Activated CD4-positive, alpha-beta T cell treated with anti-CD3 and anti-CD28 coated beads for 36 hours (primary cell): ENCODE measurements at regions not wholly inside any gene's neighbourhood (a gene's known extent, or its start where the extent isn't known, plus 50 kb on each side); places are given as distances from the start of the nearest gene placed in this dataset.
A peak's percentile ranks its signal among the peaks of the same experiment; 100 is the strongest.

ENCODE experiments used
- ATAC-seq: fragments of 200-7000 bp; cut with Tn5 transposase; one replicate; pipeline ENCODE4 v1.10.0; 2021; ENCODE audit warnings: mild to moderate bottlenecking, moderate library complexity
- CTCF ChIA-PET: fragments of 350-600 bp; sonication (Branson Sonifier 250); formaldehyde crosslinking; loops from one replicate; lab custom pipeline; 2021; ENCODE audit warnings: antibody characterized with exemption; lab: Charles Lee
- POLR2A ChIA-PET: fragments of 350-600 bp; sonication (Branson Sonifier 250); formaldehyde crosslinking; loops from one replicate; lab custom pipeline; 2021; ENCODE audit warnings: antibody characterized with exemption, inconsistent platforms; lab: Charles Lee
- DNase-seq: peaks from one replicate; pipeline ENCODE4 v3.0.0-alpha.2; 2020
- H3K27ac Mint-ChIP-seq: one replicate; pipeline ENCODE4 v1.8.0; 2021; ENCODE audit warnings: mixed read lengths
- H3K27me3 Mint-ChIP-seq: one replicate; pipeline ENCODE4 v1.8.0; 2021; ENCODE audit warnings: mixed read lengths
- H3K36me3 Mint-ChIP-seq: one replicate; pipeline ENCODE4 v1.8.0; 2021; ENCODE audit warnings: low read depth, mixed read lengths
- H3K4me1 Mint-ChIP-seq: one replicate; pipeline ENCODE4 v1.8.0; 2021; ENCODE audit warnings: mixed read lengths
- H3K4me3 Mint-ChIP-seq: one replicate; pipeline ENCODE4 v1.8.0; 2021; ENCODE audit warnings: mild to moderate bottlenecking, moderate library complexity, mixed read lengths
- H3K9me3 Mint-ChIP-seq: one replicate; pipeline ENCODE4 v1.8.0; 2021; ENCODE audit warnings: low read depth, mixed read lengths
- intact Hi-C, 2 experiments: fragments of 100-400 bp; cut with DNase I in 1 of 2; cut with micrococcal nuclease in 1 of 2; formaldehyde crosslinking; loops; one replicate each; pipeline versions ENCODE4 v1.14.2 to v1.15.1; 2022 to 2024; cut with DNase I, micrococcal nuclease

GRCh38 chr3:4897765-4898453, 81.3 kb upstream of the BHLHE40 start:
- no peaks in the 10 kb centered on the region for H3K36me3 Mint-ChIP-seq
- peaks cover 4% of the 10 kb centered on the region for H3K9me3 Mint-ChIP-seq
- intact Hi-C loops = loop anchor here (1.0 to 2.0 kb wide), 3 partner anchors 9 to 81 kb away; partner anchors contain the start of gene BHLHE40 (in 1 of the 2)
- ATAC-seq (no peak), DNase-seq (no peak)
- ChIA-PET POLR2A (no interaction called here), CTCF (interaction anchor here (0.6 to 2.1 kb wide), 4 partner anchors 10 to 186 kb away, joined by 3 to 4 read pairs (median 3); no protein-coding TSS in a partner anchor)
- peaks cover 2% of the 10 kb centered on the region for H3K27me3 Mint-ChIP-seq
- H3K27ac Mint-ChIP-seq = peak overlapping the region; percentile 34
- no peak overlapping the region for H3K4me3 Mint-ChIP-seq
- peaks cover 42% of the 10 kb centered on the region for H3K4me1 Mint-ChIP-seq

GRCh38 chr3:4898454-4899313, 80.6 kb upstream of the BHLHE40 start:
- intact Hi-C loops = loop anchor here (1.0 to 2.0 kb wide), 3 partner anchors 9 to 80 kb away; partner anchors contain the start of gene BHLHE40 (in 1 of the 2)
- no peaks in the 10 kb centered on the region for H3K27me3 Mint-ChIP-seq
- peak overlapping the region; percentile 34 for H3K27ac Mint-ChIP-seq
- no peaks in the 10 kb centered on the region for H3K36me3 Mint-ChIP-seq
- POLR2A ChIA-PET = no interaction called here
- peak overlapping the region; percentile 15 for H3K4me3 Mint-ChIP-seq
- ATAC-seq = peak; percentile 80
- CTCF ChIA-PET = interaction anchor here (0.7 to 2.1 kb wide), 5 partner anchors 10 to 187 kb away, joined by 3 to 4 read pairs (median 3); no protein-coding TSS in a partner anchor
- DNase-seq = no peak
- H3K9me3 Mint-ChIP-seq = peaks cover 4% of the 10 kb centered on the region
- H3K4me1 Mint-ChIP-seq = peaks cover 47% of the 10 kb centered on the region

- ATAC-seq = peak; percentile 19
- Mint-ChIP-seq H3K4me1 (peaks cover 55% of the 10 kb centered on the region), H3K36me3 (no peaks in the 10 kb centered on the region), H3K4me3 (no peak overlapping the region), H3K9me3 (peaks cover 4% of the 10 kb centered on the region), H3K27me3 (no peaks in the 10 kb centered on the region), H3K27ac (peak overlapping the region; percentile 8)
- intact Hi-C loops = loop anchor here in 1 of 2 experiments (2.0 kb wide), 2 partner anchors 49 to 79 kb away; partner anchors contain the start of gene BHLHE40
- POLR2A ChIA-PET = no interaction called here
- CTCF ChIA-PET = interaction anchor here (0.6 kb wide), 1 partner anchor 168 kb away, joined by 3 read pairs; no protein-coding TSS in a partner anchor
- no peak for DNase-seq
These were observed 79.5 kb upstream of the BHLHE40 start for GRCh38 chr3:4899710-4900109.

- POLR2A ChIA-PET = no interaction called here
- ATAC-seq (no peak), DNase-seq (no peak)
- Mint-ChIP-seq H3K4me3 (no peak overlapping the region), H3K27ac (peak overlapping the region; percentile 8), H3K36me3 (no peaks in the 10 kb centered on the region), H3K9me3 (peaks cover 4% of the 10 kb centered on the region), H3K27me3 (no peaks in the 10 kb centered on the region), H3K4me1 (peaks cover 61% of the 10 kb centered on the region)
- CTCF ChIA-PET = no interaction called here
- intact Hi-C loops = no loop called here
These were observed 78.9 kb upstream of the BHLHE40 start for GRCh38 chr3:4900298-4900697.

- H3K4me1 Mint-ChIP-seq = peaks cover 81% of the 10 kb centered on the region
- no peaks in the 10 kb centered on the region for H3K36me3 Mint-ChIP-seq
- ATAC-seq (no peak), DNase-seq (no peak)
- intact Hi-C loops = loop anchor here (5.0 kb wide), 3 partner anchors 73 to 287 kb away; no protein-coding TSS in a partner anchor
- H3K4me3 Mint-ChIP-seq = no peak overlapping the region
- H3K27ac Mint-ChIP-seq = no peak overlapping the region
- ChIA-PET CTCF (interaction anchor here (0.6 to 2.2 kb wide), 8 partner anchors 38 to 547 kb away, joined by 3 to 21 read pairs (median 4); partner anchors contain the start of gene BHLHE40), POLR2A (interaction anchor here (0.5 to 0.6 kb wide), 3 partner anchors 83 to 194 kb away, joined by 3 to 5 read pairs (median 3); no protein-coding TSS in a partner anchor)
- no peaks in the 10 kb centered on the region for H3K27me3 Mint-ChIP-seq
- H3K9me3 Mint-ChIP-seq = peaks cover 4% of the 10 kb centered on the region
These were observed 74.2 kb upstream of the BHLHE40 start for GRCh38 chr3:4904811-4905695.

- Mint-ChIP-seq H3K27ac (peak overlapping the region; percentile 53), H3K4me1 (peaks cover 75% of the 10 kb centered on the region)
These were observed 73.1 kb upstream of the BHLHE40 start for GRCh38 chr3:4906107-4906621.

GRCh38 chr3:4907050-4907449, 72.2 kb upstream of the BHLHE40 start:
- H3K9me3 Mint-ChIP-seq = peaks cover under 1% of the 10 kb centered on the region
- ChIA-PET CTCF (interaction anchor here (0.6 to 1.0 kb wide), 4 partner anchors 17 to 85 kb away, joined by 3 to 4 read pairs (median 3); no protein-coding TSS in a partner anchor), POLR2A (interaction anchor here (0.7 to 2.0 kb wide), 2 partner anchors 72 to 74 kb away, joined by 3 to 9 read pairs; partner anchors contain the start of gene BHLHE40)
- no peak overlapping the region for H3K4me3 Mint-ChIP-seq
- intact Hi-C loops = loop anchor here (5.0 kb wide), 3 partner anchors 75 to 285 kb away; no protein-coding TSS in a partner anchor
- no peak for DNase-seq
- no peaks in the 10 kb centered on the region for H3K27me3 Mint-ChIP-seq
- H3K4me1 Mint-ChIP-seq = peaks cover 69% of the 10 kb centered on the region
- no peak overlapping the region for H3K27ac Mint-ChIP-seq
- no peak for ATAC-seq
- no peaks in the 10 kb centered on the region for H3K36me3 Mint-ChIP-seq

More at GRCh38 chr3:4906107-4906621, 73.1 kb upstream of the BHLHE40 start:
- peak; percentile 54 for DNase-seq
- Mint-ChIP-seq H3K36me3 (no peaks in the 10 kb centered on the region), H3K27me3 (no peaks in the 10 kb centered on the region), H3K4me3 (no peak overlapping the region), H3K9me3 (peaks cover 4% of the 10 kb centered on the region)
- ChIA-PET CTCF (interaction anchor here (0.7 to 2.2 kb wide), 7 partner anchors 25 to 195 kb away, joined by 3 to 21 read pairs (median 5); partner anchors contain the start of gene BHLHE40), POLR2A (interaction anchor here (0.6 to 0.8 kb wide), 2 partner anchors 56 to 59 kb away, joined by 4 to 6 read pairs; no protein-coding TSS in a partner anchor)
- intact Hi-C loops = loop anchor here (5.0 kb wide), 3 partner anchors 74 to 286 kb away; no protein-coding TSS in a partner anchor
- peak; percentile 75 for ATAC-seq

GRCh38 chr3:4907643-4908432, 71.4 kb upstream of the BHLHE40 start:
- DNase-seq (peak; percentile 34), ATAC-seq (peak; percentile 17)
- ChIA-PET POLR2A (interaction anchor here (0.7 to 2.0 kb wide), 2 partner anchors 71 to 73 kb away, joined by 3 to 9 read pairs; partner anchors contain the start of gene BHLHE40), CTCF (interaction anchor here (0.6 to 1.5 kb wide), 8 partner anchors 9 to 196 kb away, joined by 3 to 10 read pairs (median 3); no protein-coding TSS in a partner anchor)
- Mint-ChIP-seq H3K36me3 (no peaks in the 10 kb centered on the region), H3K4me1 (peaks cover 63% of the 10 kb centered on the region), H3K4me3 (peak overlapping the region; percentile 49), H3K9me3 (no peaks in the 10 kb centered on the region), H3K27ac (peak overlapping the region; percentile 90), H3K27me3 (no peaks in the 10 kb centered on the region)
- intact Hi-C loops = loop anchor here (1.0 to 5.0 kb wide), 10 partner anchors 19 to 284 kb away; no protein-coding TSS in a partner anchor
